ENCODE measurements at regions not wholly inside any gene's neighbourhood (a gene's known extent, or its start where the extent isn't known, plus 50 kb on each side); places are given as distances from the start of the nearest gene placed in this dataset.

DNA sequence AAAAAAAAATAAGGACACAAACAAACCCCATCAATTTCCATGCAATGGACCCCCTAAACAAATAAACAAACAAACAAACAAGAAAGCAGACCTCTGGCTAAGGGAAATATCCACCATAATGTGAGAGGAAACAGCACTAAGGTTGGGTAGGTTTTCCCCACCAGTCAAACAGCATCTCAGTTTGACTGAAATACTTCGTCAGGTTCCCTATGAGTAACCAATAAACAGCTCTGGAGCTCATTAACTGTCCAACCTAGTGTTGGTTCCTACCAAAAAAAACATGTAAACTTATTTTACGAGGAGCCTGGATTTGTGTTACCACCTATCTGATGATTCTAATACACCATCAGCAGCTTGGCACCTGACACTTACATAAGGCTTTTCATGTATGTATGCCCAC, 198.5 kb upstream of the TARS1 start:
- Histone ChIP-seq H3K27me3 (ENCODE audit: control insufficient read depth, insufficient read depth, low read length) (no peaks in the 10 kb centered on the region), H3K9me3 (ENCODE audit: control insufficient read depth, insufficient read depth, low read length) (no peaks in the 10 kb centered on the region), H3K36me3 (ENCODE audit: control insufficient read depth, insufficient read depth, low read length) (no peaks in the 10 kb centered on the region), H3K27ac (ENCODE audit: low read length) (no peak overlapping the region), H3K4me1 (ENCODE audit: control insufficient read depth, insufficient read depth, low read length) (no peaks in the 10 kb centered on the region), H3K4me3 (ENCODE audit: low read length) (no peak overlapping the region)
- intact Hi-C loops (cut with micrococcal nuclease) = no loop called here
- 90% methylated on average over 2 of the region's 2 CpGs for WGBS (ENCODE audit: insufficient coverage)
- Mint-ChIP-seq H3K9me3 (peaks cover 2 to 3% of the 10 kb centered on the region in 2 donors), H3K4me1 (peaks cover 0 to 12% of the 10 kb centered on the region in 2 donors), H3K27me3 (ENCODE audit: low read depth in 2 of 2) (no peaks in the 10 kb centered on the region), H3K4me3 (no peak overlapping the region), H3K36me3 (no peaks in the 10 kb centered on the region), H3K27ac (no peak overlapping the region)
- TF ChIP-seq, protein P1, sequence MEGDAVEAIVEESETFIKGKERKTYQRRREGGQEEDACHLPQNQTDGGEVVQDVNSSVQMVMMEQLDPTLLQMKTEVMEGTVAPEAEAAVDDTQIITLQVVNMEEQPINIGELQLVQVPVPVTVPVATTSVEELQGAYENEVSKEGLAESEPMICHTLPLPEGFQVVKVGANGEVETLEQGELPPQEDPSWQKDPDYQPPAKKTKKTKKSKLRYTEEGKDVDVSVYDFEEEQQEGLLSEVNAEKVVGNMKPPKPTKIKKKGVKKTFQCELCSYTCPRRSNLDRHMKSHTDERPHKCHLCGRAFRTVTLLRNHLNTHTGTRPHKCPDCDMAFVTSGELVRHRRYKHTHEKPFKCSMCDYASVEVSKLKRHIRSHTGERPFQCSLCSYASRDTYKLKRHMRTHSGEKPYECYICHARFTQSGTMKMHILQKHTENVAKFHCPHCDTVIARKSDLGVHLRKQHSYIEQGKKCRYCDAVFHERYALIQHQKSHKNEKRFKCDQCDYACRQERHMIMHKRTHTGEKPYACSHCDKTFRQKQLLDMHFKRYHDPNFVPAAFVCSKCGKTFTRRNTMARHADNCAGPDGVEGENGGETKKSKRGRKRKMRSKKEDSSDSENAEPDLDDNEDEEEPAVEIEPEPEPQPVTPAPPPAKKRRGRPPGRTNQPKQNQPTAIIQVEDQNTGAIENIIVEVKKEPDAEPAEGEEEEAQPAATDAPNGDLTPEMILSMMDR (IDR thresholded peaks at IDR 0.05) = no peak
- ATAC-seq (no peak), DNase-seq (no peak)

DNA sequence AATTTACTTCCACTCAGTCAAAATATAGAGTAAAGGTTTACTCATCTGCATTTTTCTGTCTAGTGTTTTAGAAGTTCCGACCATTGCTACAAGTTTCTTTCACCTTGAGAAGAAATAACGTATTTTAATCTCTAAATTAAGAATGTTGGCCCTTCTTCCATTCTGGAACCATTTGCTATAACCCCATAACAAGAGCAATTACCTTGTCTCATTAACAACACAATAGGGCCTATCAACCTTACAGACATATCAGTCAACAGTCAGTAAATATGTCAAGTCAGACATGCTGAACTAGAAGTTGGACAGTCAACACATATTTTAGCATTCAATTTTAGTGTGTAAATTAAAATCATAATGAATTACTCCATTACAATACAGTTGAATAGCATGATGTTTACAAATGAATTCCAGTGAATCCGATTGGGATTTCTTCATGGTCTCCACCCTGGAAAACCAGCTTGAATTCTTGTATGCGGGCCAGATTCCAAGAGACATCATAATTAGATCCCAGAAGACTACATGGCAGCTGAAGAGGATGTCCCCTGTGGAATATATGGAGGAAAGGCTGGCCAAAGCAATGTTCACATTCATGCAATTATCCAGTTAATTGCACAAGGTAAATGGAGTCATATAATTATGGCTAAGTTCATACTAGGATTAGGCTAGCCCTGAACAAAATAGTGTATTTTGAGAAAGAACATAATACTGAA, 196.2 kb upstream of the TARS1 start:
- Mint-ChIP-seq H3K9me3 (peaks cover 2 to 3% of the 10 kb centered on the region in 2 donors), H3K4me3 (no peak overlapping the region), H3K27ac (no peak overlapping the region), H3K4me1 (peaks cover 0 to 11% of the 10 kb centered on the region in 2 donors), H3K36me3 (no peaks in the 10 kb centered on the region), H3K27me3 (ENCODE audit: low read depth in 2 of 2) (no peaks in the 10 kb centered on the region)
- Histone ChIP-seq H3K27me3 (ENCODE audit: control insufficient read depth, insufficient read depth, low read length) (no peaks in the 10 kb centered on the region), H3K9me3 (ENCODE audit: control insufficient read depth, insufficient read depth, low read length) (no peaks in the 10 kb centered on the region), H3K36me3 (ENCODE audit: control insufficient read depth, insufficient read depth, low read length) (no peaks in the 10 kb centered on the region), H3K27ac (ENCODE audit: low read length) (no peak overlapping the region), H3K4me1 (ENCODE audit: control insufficient read depth, insufficient read depth, low read length) (no peaks in the 10 kb centered on the region), H3K4me3 (ENCODE audit: low read length) (no peak overlapping the region)
- TF ChIP-seq, protein P1 (IDR thresholded peaks at IDR 0.05) = no peak
- ATAC-seq = no peak
- no peak for DNase-seq
- intact Hi-C loops (cut with micrococcal nuclease) = no loop called here
- WGBS (ENCODE audit: insufficient coverage) = 77% methylated on average over 3 of the region's 4 CpGs

DNA sequence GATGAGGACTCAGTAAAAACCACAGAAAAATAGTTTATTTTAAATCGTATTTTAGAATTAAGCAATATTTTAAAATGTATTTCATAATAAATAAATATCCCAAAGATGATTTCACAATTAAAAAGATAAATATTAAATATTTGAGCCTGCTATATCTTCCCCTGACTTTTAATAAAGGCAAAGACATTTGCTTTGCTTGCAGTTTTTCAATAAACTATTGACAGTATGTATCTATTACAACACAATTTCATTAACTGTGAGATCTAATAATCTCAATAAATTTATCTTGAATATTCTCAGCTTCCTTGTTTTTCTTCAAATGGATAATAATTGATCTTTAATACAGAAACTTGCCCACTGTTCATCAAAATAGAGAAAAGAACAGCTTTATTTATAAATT, 186.2 kb upstream of the TARS1 start:
- DNase-seq = no peak
- no peaks in the 10 kb centered on the region for H3K27me3 Mint-ChIP-seq (ENCODE audit: low read depth in 2 of 2)

More for the DNA sequence above, 186.2 kb upstream of the TARS1 start:
- no peak overlapping the region for H3K27ac Mint-ChIP-seq
- ATAC-seq = no peak
- Histone ChIP-seq H3K36me3 (ENCODE audit: control insufficient read depth, insufficient read depth, low read length) (no peaks in the 10 kb centered on the region), H3K9me3 (ENCODE audit: control insufficient read depth, insufficient read depth, low read length) (no peaks in the 10 kb centered on the region), H3K27me3 (ENCODE audit: control insufficient read depth, insufficient read depth, low read length) (no peaks in the 10 kb centered on the region), H3K4me1 (ENCODE audit: control insufficient read depth, insufficient read depth, low read length) (no peaks in the 10 kb centered on the region), H3K27ac (ENCODE audit: low read length) (no peak overlapping the region), H3K4me3 (ENCODE audit: low read length) (no peak overlapping the region)
- intact Hi-C loops (cut with micrococcal nuclease) = no loop called here
- no peak overlapping the region for H3K4me3 Mint-ChIP-seq
- no CpG with 5 or more reads among the region's 1 CpG for WGBS (ENCODE audit: insufficient coverage)
- TF ChIP-seq, protein P1 (IDR thresholded peaks at IDR 0.05) = no peak
- H3K4me1 Mint-ChIP-seq = no peaks in the 10 kb centered on the region
- no peaks in the 10 kb centered on the region for H3K36me3 Mint-ChIP-seq
- H3K9me3 Mint-ChIP-seq = peaks cover 0 to 5% of the 10 kb centered on the region in 2 donors

Measured in natural killer cell (primary cell).